GM21515 (cell line): ENCODE measurements at regions not wholly inside any gene's neighbourhood (a gene's known extent, or its start where the extent isn't known, plus 50 kb on each side); places are given as distances from the start of the nearest gene placed in this dataset.

Source experiments
- ATAC-seq: cut with Tn5 transposase; IDR thresholded peaks from one replicate; pipeline ENCODE4 v1.9.1; 2021; ENCODE audit not compliant: unreplicated experiment

- no peak for ATAC-seq
Measured at GRCh38 chr4:62288808-62289541, 1088.8 kb downstream of the ADGRL3 start.

- no peak for ATAC-seq
Measured at GRCh38 chr4:62285026-62285425, 1084.9 kb downstream of the ADGRL3 start.

- ATAC-seq: no peak
Measured at GRCh38 chr4:62279689-62280088, 1079.6 kb downstream of the ADGRL3 start.

GRCh38 chr4:62275470-62275869, 1075.3 kb downstream of the ADGRL3 start:
- no peak for ATAC-seq

GRCh38 chr4:62274782-62275181, 1074.7 kb downstream of the ADGRL3 start:
- ATAC-seq: no peak

- ATAC-seq: no peak
Measured at GRCh38 chr4:62271107-62271506, 1071.0 kb downstream of the ADGRL3 start.

GRCh38 chr4:62269918-62270317, 1069.8 kb downstream of the ADGRL3 start:
- no peak for ATAC-seq

- ATAC-seq: no peak
Measured at GRCh38 chr4:62263454-62263853, 1063.3 kb downstream of the ADGRL3 start.

GRCh38 chr4:62262676-62263075, 1062.5 kb downstream of the ADGRL3 start:
- no peak for ATAC-seq

- no peak for ATAC-seq
Measured at GRCh38 chr4:62260254-62260653, 1060.1 kb downstream of the ADGRL3 start.

- ATAC-seq: no peak
Measured at GRCh38 chr4:62256479-62256878, 1056.4 kb downstream of the ADGRL3 start.

- no peak for ATAC-seq
Measured at GRCh38 chr4:62252728-62253127, 1052.6 kb downstream of the ADGRL3 start.

GRCh38 chr4:62250100-62250499, 1050.0 kb downstream of the ADGRL3 start:
- ATAC-seq: no peak

GRCh38 chr4:62243895-62244294, 1043.8 kb downstream of the ADGRL3 start:
- ATAC-seq: no peak

GRCh38 chr4:62235911-62236310, 1035.8 kb downstream of the ADGRL3 start:
- no peak for ATAC-seq

GRCh38 chr4:62232814-62233213, 1032.7 kb downstream of the ADGRL3 start:
- ATAC-seq: no peak

GRCh38 chr4:62231994-62232393, 1031.9 kb downstream of the ADGRL3 start:
- ATAC-seq: no peak

GRCh38 chr4:62226082-62226481, 1026.0 kb downstream of the ADGRL3 start:
- ATAC-seq: no peak

- no peak for ATAC-seq
Measured at GRCh38 chr4:62222121-62222520, 1022.0 kb downstream of the ADGRL3 start.

GRCh38 chr4:62210486-62210885, 1010.4 kb downstream of the ADGRL3 start:
- no peak for ATAC-seq

- no peak for ATAC-seq
Measured at GRCh38 chr4:62209757-62210485, 1009.8 kb downstream of the ADGRL3 start.

- ATAC-seq: no peak
Measured at GRCh38 chr4:62208921-62209320, 1008.8 kb downstream of the ADGRL3 start.
